T-helper 17 cell (primary cell): ENCODE measurements at regions not wholly inside any gene's neighbourhood (a gene's known extent, or its start where the extent isn't known, plus 50 kb on each side); places are given as distances from the start of the nearest gene placed in this dataset.
"Not testable (repeated sequence)": the region's sequence is repeated elsewhere in the genome, so short reads cannot be mapped to it uniquely, and the experiment has no call there.

Source experiments
- ATAC-seq: fragments of 150-1000 bp; cut with Tn5 transposase; 2 replicates; pipeline ENCODE4 v1.10.0; 2021; ENCODE audit warnings: mild to moderate bottlenecking, moderate library complexity
- DNase-seq, 3 donors: peaks; one replicate each; pipeline versions ENCODE4 v3.0.0 to v3.0.0-alpha.2; 2020 to 2021
- H3K9me3 ChIP-seq: one replicate; pipeline ENCODE4 v1.7.0; 2013; ENCODE audit warnings: low read length, mild to moderate bottlenecking; ENCODE audit not compliant: control insufficient read depth, poor library complexity, severe bottlenecking
- H3K27ac Mint-ChIP-seq: one replicate; pipeline ENCODE4 v1.8.0; 2022; ENCODE audit warnings: mild to moderate bottlenecking, moderate library complexity, mixed read lengths
- H3K27me3 Mint-ChIP-seq: one replicate; pipeline ENCODE4 v1.8.0; 2022; ENCODE audit warnings: mixed read lengths
- H3K36me3 Mint-ChIP-seq: one replicate; pipeline ENCODE4 v1.8.0; 2022; ENCODE audit warnings: low read depth, mixed read lengths
- H3K4me1 Mint-ChIP-seq: one replicate; pipeline ENCODE4 v1.8.0; 2022; ENCODE audit warnings: mild to moderate bottlenecking, mixed read lengths
- H3K4me3 Mint-ChIP-seq: one replicate; pipeline ENCODE4 v1.8.0; 2022; ENCODE audit warnings: mild to moderate bottlenecking, moderate library complexity, mixed read lengths

GRCh38 chr13:74571811-74572210 is 437.6 kb upstream of the KLF12 start:
- Mint-ChIP-seq H3K27ac (no peak overlapping the region), H3K4me3 (no peak overlapping the region), H3K27me3 (peaks cover 78% of the 10 kb centered on the region), H3K4me1 (peaks cover 17% of the 10 kb centered on the region), H3K36me3 (no peaks in the 10 kb centered on the region)
- DNase-seq: no peak
- ATAC-seq: no peak
- H3K9me3 ChIP-seq: no peaks in the 10 kb centered on the region

- no peak overlapping the region for H3K4me3 Mint-ChIP-seq
- no peaks in the 10 kb centered on the region for H3K9me3 ChIP-seq
- DNase-seq: no peak
- no peak for ATAC-seq
- peaks cover 8% of the 10 kb centered on the region for H3K4me1 Mint-ChIP-seq
- H3K27ac Mint-ChIP-seq: no peak overlapping the region
- H3K27me3 Mint-ChIP-seq: peaks cover 78% of the 10 kb centered on the region
- H3K36me3 Mint-ChIP-seq: peaks cover 2% of the 10 kb centered on the region
These were observed 436.6 kb upstream of the KLF12 start for GRCh38 chr13:74570834-74571233.

- H3K27ac Mint-ChIP-seq: no peak overlapping the region
- peaks cover 74% of the 10 kb centered on the region for H3K27me3 Mint-ChIP-seq
- H3K36me3 Mint-ChIP-seq: peaks cover 5% of the 10 kb centered on the region
- no peak overlapping the region for H3K4me3 Mint-ChIP-seq
- no peaks in the 10 kb centered on the region for H3K9me3 ChIP-seq
- H3K4me1 Mint-ChIP-seq: peaks cover 2% of the 10 kb centered on the region
- DNase-seq (no peak), ATAC-seq (no peak)
These were observed 435.8 kb upstream of the KLF12 start for GRCh38 chr13:74570046-74570445.

GRCh38 chr13:74569251-74569650 is 435.0 kb upstream of the KLF12 start:
- Mint-ChIP-seq H3K4me3 (no peak overlapping the region), H3K4me1 (no peaks in the 10 kb centered on the region), H3K27me3 (peaks cover 66% of the 10 kb centered on the region), H3K27ac (no peak overlapping the region), H3K36me3 (peaks cover 5% of the 10 kb centered on the region)
- no peak for ATAC-seq
- DNase-seq: no peak
- H3K9me3 ChIP-seq: no peaks in the 10 kb centered on the region

- DNase-seq (no peak), ATAC-seq (no peak)
- H3K36me3 Mint-ChIP-seq: peaks cover 5% of the 10 kb centered on the region
- H3K27ac Mint-ChIP-seq: no peak overlapping the region
- H3K9me3 ChIP-seq: no peaks in the 10 kb centered on the region
- H3K4me1 Mint-ChIP-seq: no peaks in the 10 kb centered on the region
- no peak overlapping the region for H3K4me3 Mint-ChIP-seq
- peaks cover 52% of the 10 kb centered on the region for H3K27me3 Mint-ChIP-seq
These were observed 433.3 kb upstream of the KLF12 start for GRCh38 chr13:74567485-74567884.

- H3K27me3 Mint-ChIP-seq: peaks cover 13% of the 10 kb centered on the region
- H3K36me3 Mint-ChIP-seq: peaks cover 5% of the 10 kb centered on the region
- H3K4me3 Mint-ChIP-seq: no peak overlapping the region
- no peak for ATAC-seq
- no peak for DNase-seq
- H3K27ac Mint-ChIP-seq: no peak overlapping the region
- H3K9me3 ChIP-seq: no peaks in the 10 kb centered on the region
- H3K4me1 Mint-ChIP-seq: no peaks in the 10 kb centered on the region
These were observed 428.2 kb upstream of the KLF12 start for GRCh38 chr13:74562381-74562780.

- no peak overlapping the region for H3K4me3 Mint-ChIP-seq
These were observed 427.0 kb upstream of the KLF12 start for GRCh38 chr13:74561155-74561554.

GRCh38 chr13:74560325-74560724 is 426.1 kb upstream of the KLF12 start:
- DNase-seq: no peak
- Mint-ChIP-seq H3K27me3 (no peaks in the 10 kb centered on the region), H3K36me3 (no peaks in the 10 kb centered on the region), H3K27ac (no peak overlapping the region), H3K4me3 (no peak overlapping the region), H3K4me1 (peaks cover under 1% of the 10 kb centered on the region)
- H3K9me3 ChIP-seq: no peaks in the 10 kb centered on the region
- no peak for ATAC-seq

More at GRCh38 chr13:74561155-74561554, 427.0 kb upstream of the KLF12 start:
- H3K27ac Mint-ChIP-seq: no peak overlapping the region
- ATAC-seq: no peak
- peaks cover 7% of the 10 kb centered on the region for H3K27me3 Mint-ChIP-seq
- H3K36me3 Mint-ChIP-seq: peaks cover 4% of the 10 kb centered on the region
- no peaks in the 10 kb centered on the region for H3K4me1 Mint-ChIP-seq
- no peak for DNase-seq
- no peaks in the 10 kb centered on the region for H3K9me3 ChIP-seq

- Mint-ChIP-seq H3K27me3 (no peaks in the 10 kb centered on the region), H3K27ac (no peak overlapping the region), H3K4me1 (peaks cover 3% of the 10 kb centered on the region), H3K36me3 (no peaks in the 10 kb centered on the region), H3K4me3 (no peak overlapping the region)
- ATAC-seq: no peak
- DNase-seq: no peak
- no peaks in the 10 kb centered on the region for H3K9me3 ChIP-seq
These were observed 423.7 kb upstream of the KLF12 start for GRCh38 chr13:74557870-74558269.

- H3K4me3 Mint-ChIP-seq: no peak overlapping the region
- no peak overlapping the region for H3K27ac Mint-ChIP-seq
- H3K9me3 ChIP-seq: no peaks in the 10 kb centered on the region
- ATAC-seq (no peak), DNase-seq (no peak)
- no peaks in the 10 kb centered on the region for H3K36me3 Mint-ChIP-seq
- peaks cover 3% of the 10 kb centered on the region for H3K4me1 Mint-ChIP-seq
- H3K27me3 Mint-ChIP-seq: no peaks in the 10 kb centered on the region
These were observed 421.6 kb upstream of the KLF12 start for GRCh38 chr13:74555651-74556420.

GRCh38 chr13:74555276-74555625 is 421.0 kb upstream of the KLF12 start:
- Mint-ChIP-seq H3K36me3 (no peaks in the 10 kb centered on the region), H3K4me1 (peaks cover 3% of the 10 kb centered on the region), H3K27me3 (no peaks in the 10 kb centered on the region), H3K27ac (no peak overlapping the region), H3K4me3 (no peak overlapping the region)
- ATAC-seq (no peak), DNase-seq (no peak)
- no peaks in the 10 kb centered on the region for H3K9me3 ChIP-seq

GRCh38 chr13:74554569-74555275 is 420.5 kb upstream of the KLF12 start:
- H3K4me1 Mint-ChIP-seq: peaks cover 6% of the 10 kb centered on the region
- no peaks in the 10 kb centered on the region for H3K27me3 Mint-ChIP-seq
- H3K36me3 Mint-ChIP-seq: no peaks in the 10 kb centered on the region
- no peaks in the 10 kb centered on the region for H3K9me3 ChIP-seq
- ATAC-seq (no peak), DNase-seq (no peak)
- no peak overlapping the region for H3K4me3 Mint-ChIP-seq
- H3K27ac Mint-ChIP-seq: no peak overlapping the region

- H3K4me1 Mint-ChIP-seq: peaks cover 4% of the 10 kb centered on the region
- DNase-seq: no peak
- H3K4me3 Mint-ChIP-seq: no peak overlapping the region
- peak overlapping the region; percentile 32 for H3K27ac Mint-ChIP-seq
- no peaks in the 10 kb centered on the region for H3K36me3 Mint-ChIP-seq
- ATAC-seq: peak; percentile 95
- no peaks in the 10 kb centered on the region for H3K9me3 ChIP-seq
- no peaks in the 10 kb centered on the region for H3K27me3 Mint-ChIP-seq
These were observed 415.8 kb upstream of the KLF12 start for GRCh38 chr13:74550039-74550438.

- DNase-seq, H3K4me1 Mint-ChIP-seq, H3K36me3 Mint-ChIP-seq, H3K4me3 Mint-ChIP-seq, H3K27me3 Mint-ChIP-seq, ATAC-seq, H3K27ac Mint-ChIP-seq, H3K9me3 ChIP-seq: not testable (repeated sequence)
These were observed 402.4 kb upstream of the KLF12 start for GRCh38 chr13:74536649-74537048.
